Mesenchymal stem cell (in vitro differentiated cells and primary cell): ENCODE measurements at regions not wholly inside any gene's neighbourhood (a gene's known extent, or its start where the extent isn't known, plus 50 kb on each side); places are given as distances from the start of the nearest gene placed in this dataset.

Experiments
- DNase-seq: peaks from one replicate; pipeline ENCODE4 v3.0.0-alpha.2; 2013
- H2AFZ ChIP-seq: one replicate; pipeline ENCODE4 v1.6.1; 2013; ENCODE audit warnings: low read depth, mild to moderate bottlenecking, control low read depth, inconsistent platforms, low read length, moderate library complexity
- H2AK5ac ChIP-seq: 2 replicates; pipeline ENCODE4 v1.6.1; 2013; ENCODE audit warnings: low read length, moderate library complexity, mild to moderate bottlenecking, inconsistent platforms; ENCODE audit not compliant: severe bottlenecking
- H2BK120ac ChIP-seq: one replicate; pipeline ENCODE4 v1.6.1; 2013; ENCODE audit warnings: low read depth, mild to moderate bottlenecking, inconsistent platforms, low read length, moderate library complexity
- H2BK12ac ChIP-seq, 2 experiments: one replicate each; pipeline ENCODE4 v1.6.1; 2013; ENCODE audit warnings: inconsistent platforms in 2 of 2, low read length in 2 of 2, mild to moderate bottlenecking in 2 of 2, moderate library complexity in 2 of 2, control low read depth in 1 of 2
- H2BK15ac ChIP-seq: one replicate; pipeline ENCODE4 v1.6.1; 2013; ENCODE audit warnings: mild to moderate bottlenecking, low read depth, inconsistent platforms; ENCODE audit not compliant: poor library complexity, severe bottlenecking
- H2BK5ac ChIP-seq: 2 replicates; pipeline ENCODE4 v1.6.1; 2013; ENCODE audit warnings: low read depth, mild to moderate bottlenecking, low read length, control low read depth, inconsistent platforms; ENCODE audit not compliant: poor library complexity, severe bottlenecking
- H3K14ac ChIP-seq, 2 experiments: one replicate each; pipeline ENCODE4 v1.6.1; 2013; ENCODE audit warnings: inconsistent platforms in 2 of 2, low read length in 2 of 2, control low read depth in 1 of 2, mild to moderate bottlenecking in 1 of 2, moderate library complexity in 1 of 2
- H3K18ac ChIP-seq, 2 experiments: one replicate each; pipeline ENCODE4 v1.6.1; 2013; ENCODE audit warnings: inconsistent platforms in 2 of 2, low read length in 2 of 2, control low read depth in 1 of 2, low read depth in 1 of 2, mild to moderate bottlenecking in 1 of 2
- H3K23ac ChIP-seq, 2 experiments: one replicate each; pipeline ENCODE4 v1.6.1; 2013; ENCODE audit warnings: inconsistent platforms in 2 of 2, low read length in 2 of 2, mild to moderate bottlenecking in 2 of 2, moderate library complexity in 2 of 2, control low read depth in 1 of 2
- H3K27ac ChIP-seq: 2 replicates; pipeline ENCODE4 v1.5.1; 2013; ENCODE audit warnings: mild to moderate bottlenecking, moderate library complexity, low read length, control low read depth, inconsistent platforms; ENCODE audit not compliant: poor library complexity, severe bottlenecking
- H3K27me3 ChIP-seq, 2 experiments: 2 replicates each; pipeline versions ENCODE4 v1.6.1 to v1.7.0; 2013; ENCODE audit warnings: low read length in 2 of 2, mild to moderate bottlenecking in 2 of 2, moderate library complexity in 2 of 2, control low read depth in 1 of 2, inconsistent platforms in 1 of 2; ENCODE audit not compliant: control insufficient read depth in 1 of 2, insufficient read depth in 1 of 2
- H3K36me3 ChIP-seq, 2 experiments: 2 replicates each; pipeline versions ENCODE4 v1.6.1 to v1.7.0; 2013; ENCODE audit warnings: low read length in 2 of 2, control low read depth in 1 of 2, inconsistent platforms in 1 of 2, low read depth in 1 of 2, mild to moderate bottlenecking in 1 of 2; ENCODE audit not compliant: insufficient read depth in 2 of 2, control insufficient read depth in 1 of 2
- H3K4ac ChIP-seq, 2 experiments: one replicate each; pipeline ENCODE4 v1.6.1; 2013; ENCODE audit warnings: inconsistent platforms in 2 of 2, low read length in 2 of 2, mild to moderate bottlenecking in 2 of 2, moderate library complexity in 2 of 2, control low read depth in 1 of 2, low read depth in 1 of 2
- H3K4me1 ChIP-seq: 2 replicates; pipeline ENCODE4 v1.6.1; 2013; ENCODE audit warnings: low read depth, low read length, control low read depth; ENCODE audit not compliant: control insufficient read depth, insufficient read depth
- H3K4me2 ChIP-seq: 2 replicates; pipeline ENCODE4 v1.6.1; 2013; ENCODE audit warnings: low read length, mild to moderate bottlenecking, inconsistent platforms; ENCODE audit not compliant: poor library complexity, severe bottlenecking
- H3K4me3 ChIP-seq, 2 experiments: 2 replicates each; pipeline versions ENCODE4 v1.5.1 to v1.7.0; 2013; ENCODE audit warnings: low read length in 2 of 2, mild to moderate bottlenecking in 2 of 2, control low read depth in 1 of 2, low read depth in 1 of 2; ENCODE audit not compliant: insufficient read depth in 1 of 2
- H3K79me1 ChIP-seq: replicated peaks from 2 replicates; pipeline ENCODE4 v1.6.1; 2013; ENCODE audit warnings: mild to moderate bottlenecking, control low read depth, low read length, inconsistent platforms; ENCODE audit not compliant: poor library complexity, severe bottlenecking
- H3K9ac ChIP-seq: 2 replicates; pipeline ENCODE4 v1.7.0; 2013; ENCODE audit warnings: mild to moderate bottlenecking, low read length, moderate library complexity
- H3K9me3 ChIP-seq: 2 replicates; pipeline ENCODE4 v1.7.0; 2013; ENCODE audit warnings: mild to moderate bottlenecking, low read length; ENCODE audit not compliant: control insufficient read depth
- H4K8ac ChIP-seq: one replicate; pipeline ENCODE4 v1.6.1; 2013; ENCODE audit warnings: inconsistent platforms, mild to moderate bottlenecking, low read length, moderate library complexity
- H4K91ac ChIP-seq: one replicate; pipeline ENCODE4 v1.6.1; 2013; ENCODE audit warnings: mild to moderate bottlenecking, low read length, inconsistent platforms
- WGBS: methylation state at CpG from one replicate; pipeline ENCODE4 v1.1.7; 2013; ENCODE audit warnings: mixed read lengths; 5-methylcytosine and 5-hydroxymethylcytosine counted together

GRCh38 chr17:81345228-81346089 is 49.8 kb upstream of the BAHCC1 start:
- DNase-seq: peak; percentile 90
- Histone ChIP-seq H2BK5ac (peak overlapping the region; percentile 87), H3K4me1 (peaks cover 32% of the 10 kb centered on the region), H3K9me3 (no peaks in the 10 kb centered on the region), H3K4ac (peak overlapping the region; percentile 95 to 98), H3K36me3 (peaks cover 0 to 16% of the 10 kb centered on the region in 2 experiments), H3K9ac (peak overlapping the region; percentile 99), H3K14ac (peak overlapping the region; percentile 86 to 92), H4K8ac (peak overlapping the region; percentile 69), H3K4me2 (peak overlapping the region; percentile 94), H3K27ac (peak overlapping the region; percentile 98), H3K23ac (peak overlapping the region; percentile 20 to 97), H3K27me3 (peaks cover 0 to 8% of the 10 kb centered on the region in 2 experiments), H3K18ac (peak overlapping the region; percentile 79 to 92), H3K4me3 (peak overlapping the region; percentile 86 to 95), H3K79me1 (peaks cover 5% of the 10 kb centered on the region), H2BK15ac (peak overlapping the region; percentile 90), H2BK12ac (peak overlapping the region; percentile 11 to 60), H2BK120ac (peak overlapping the region; percentile 99), H2AK5ac (no peak overlapping the region), H4K91ac (peak overlapping the region; percentile 64), H2AFZ (no peak overlapping the region)
- WGBS: 1% methylated on average over 53 of the region's 95 CpGs
